K562 (cell line): ENCODE measurements at regions not wholly inside any gene's neighbourhood (a gene's known extent, or its start where the extent isn't known, plus 50 kb on each side); places are given as distances from the start of the nearest gene placed in this dataset.

Source experiments
- ARID2 ChIP-seq: fragments of 450-650 bp; IDR thresholded peaks from 2 replicates; pipeline ENCODE4 v1.6.1; 2017; ENCODE audit warnings: antibody characterized with exemption, mild to moderate bottlenecking
- BHLHE40 ChIP-seq: IDR thresholded peaks from 2 replicates; pipeline ENCODE4 v1.6.1; 2011; ENCODE audit warnings: low read length, improper control_type of control experiment
- C11orf30 ChIP-seq: fragments of 450-650 bp; IDR thresholded peaks from 2 replicates; pipeline ENCODE4 v1.6.1; 2016; ENCODE audit warnings: low read depth, mild to moderate bottlenecking
- KHSRP ChIP-seq: fragments of 450-650 bp; IDR thresholded peaks from 2 replicates; pipeline ENCODE4 v1.6.1; 2017
- KLF13 ChIP-seq: fragments of 450-650 bp; IDR thresholded peaks from 2 replicates; pipeline ENCODE4 v1.6.1; 2016; ENCODE audit warnings: missing genetic modification characterization, low read depth, mild to moderate bottlenecking, missing compliant biosample characterization, moderate library complexity, borderline replicate concordance
- LARP7 ChIP-seq: fragments of 450-650 bp; IDR thresholded peaks from 2 replicates; pipeline ENCODE4 v1.6.1; 2016
- NFE2L1 ChIP-seq: fragments of 450-650 bp; IDR thresholded peaks from 2 replicates; pipeline ENCODE4 v1.6.1; 2016; ENCODE audit warnings: missing genetic modification characterization, low read depth, mild to moderate bottlenecking, missing compliant biosample characterization, moderate library complexity, borderline replicate concordance
- THRAP3 ChIP-seq: fragments of 450-650 bp; IDR thresholded peaks from 2 replicates; pipeline ENCODE4 v1.6.1; 2016; ENCODE audit warnings: mild to moderate bottlenecking, inconsistent platforms, borderline replicate concordance
- TRIM28 ChIP-seq: fragments of 450-650 bp; IDR thresholded peaks from 2 replicates; pipeline ENCODE4 v1.6.1; 2017
- TF ChIP-seq, protein P1 (sequence below): fragments of 250-450 bp; sonication (Bioruptor Pico); IDR thresholded peaks from 2 replicates; pipeline ENCODE4 v1.4.0; 2020
- TF ChIP-seq, protein P2 (sequence below), 2 experiments: fragments of 200-800 bp in 1 of 2; sonication (Bioruptor generic) in 1 of 2; sonication (generic) in 1 of 2; formaldehyde crosslinking in 1 of 2; IDR thresholded peaks in 1 of 2; conservative IDR thresholded peaks in 1 of 2; 2 replicates each; pipeline versions ENCODE4 v1.5.0 to v1.6.1; 2016 to 2020; ENCODE audit warnings: missing compliant biosample characterization in 1 of 2, missing genetic modification characterization in 1 of 2, missing genetic modification reagents in 1 of 2
- TF ChIP-seq, protein P3 (sequence below): fragments of 450-650 bp; IDR thresholded peaks from 2 replicates; pipeline ENCODE4 v1.6.1; 2014; ENCODE audit warnings: low read depth, mild to moderate bottlenecking, moderate library complexity, borderline replicate concordance
- TF ChIP-seq, protein P4 (sequence below), 2 experiments: fragments of 450-650 bp; IDR thresholded peaks; 2 replicates each; pipeline ENCODE4 v1.6.1; 2016

DNA sequence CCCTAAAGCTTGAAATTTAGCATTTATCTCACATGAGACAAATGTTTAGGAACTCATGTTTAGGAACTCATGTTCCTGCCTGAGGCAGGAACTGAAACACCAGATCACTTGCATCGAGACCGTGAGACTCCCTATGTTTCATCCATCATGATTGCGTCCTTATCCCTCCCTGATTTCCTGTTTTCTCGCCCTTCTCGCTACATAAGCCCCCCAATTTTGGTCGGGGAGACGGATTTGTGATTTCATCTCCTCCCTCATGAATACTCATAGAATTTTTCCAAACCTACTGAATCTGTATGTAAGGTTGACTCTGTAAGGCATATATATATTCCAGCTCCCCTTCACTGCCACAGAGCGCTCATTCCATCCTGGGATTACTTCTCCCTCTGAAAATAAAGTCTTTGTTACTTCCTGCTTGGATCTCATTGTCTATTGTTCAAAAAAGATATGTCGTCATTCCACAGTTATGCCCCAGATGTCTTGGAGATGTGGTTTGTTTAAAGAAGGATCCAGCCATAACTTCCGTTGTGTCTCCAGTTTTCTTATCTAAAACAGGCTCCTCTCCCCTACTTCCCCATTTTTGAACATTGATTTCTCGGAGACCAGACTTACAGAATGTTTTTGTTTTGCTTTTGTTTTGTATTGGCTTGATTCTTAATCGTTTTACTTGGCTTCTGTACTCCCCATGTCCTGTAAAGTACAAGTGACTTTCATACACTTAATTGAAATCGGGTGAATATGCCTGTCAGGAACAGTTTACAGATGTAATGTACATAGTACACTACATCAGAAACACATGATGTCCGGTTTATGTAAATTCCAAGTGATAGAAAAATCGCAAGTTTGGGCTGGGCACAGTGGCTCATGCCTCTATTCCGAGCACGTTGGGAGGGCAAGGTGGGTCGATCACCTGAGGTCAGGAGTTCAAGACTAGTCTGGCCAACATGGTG lies 118.7 kb downstream of the HFE start (continued):
- TF ChIP-seq, protein P1, sequence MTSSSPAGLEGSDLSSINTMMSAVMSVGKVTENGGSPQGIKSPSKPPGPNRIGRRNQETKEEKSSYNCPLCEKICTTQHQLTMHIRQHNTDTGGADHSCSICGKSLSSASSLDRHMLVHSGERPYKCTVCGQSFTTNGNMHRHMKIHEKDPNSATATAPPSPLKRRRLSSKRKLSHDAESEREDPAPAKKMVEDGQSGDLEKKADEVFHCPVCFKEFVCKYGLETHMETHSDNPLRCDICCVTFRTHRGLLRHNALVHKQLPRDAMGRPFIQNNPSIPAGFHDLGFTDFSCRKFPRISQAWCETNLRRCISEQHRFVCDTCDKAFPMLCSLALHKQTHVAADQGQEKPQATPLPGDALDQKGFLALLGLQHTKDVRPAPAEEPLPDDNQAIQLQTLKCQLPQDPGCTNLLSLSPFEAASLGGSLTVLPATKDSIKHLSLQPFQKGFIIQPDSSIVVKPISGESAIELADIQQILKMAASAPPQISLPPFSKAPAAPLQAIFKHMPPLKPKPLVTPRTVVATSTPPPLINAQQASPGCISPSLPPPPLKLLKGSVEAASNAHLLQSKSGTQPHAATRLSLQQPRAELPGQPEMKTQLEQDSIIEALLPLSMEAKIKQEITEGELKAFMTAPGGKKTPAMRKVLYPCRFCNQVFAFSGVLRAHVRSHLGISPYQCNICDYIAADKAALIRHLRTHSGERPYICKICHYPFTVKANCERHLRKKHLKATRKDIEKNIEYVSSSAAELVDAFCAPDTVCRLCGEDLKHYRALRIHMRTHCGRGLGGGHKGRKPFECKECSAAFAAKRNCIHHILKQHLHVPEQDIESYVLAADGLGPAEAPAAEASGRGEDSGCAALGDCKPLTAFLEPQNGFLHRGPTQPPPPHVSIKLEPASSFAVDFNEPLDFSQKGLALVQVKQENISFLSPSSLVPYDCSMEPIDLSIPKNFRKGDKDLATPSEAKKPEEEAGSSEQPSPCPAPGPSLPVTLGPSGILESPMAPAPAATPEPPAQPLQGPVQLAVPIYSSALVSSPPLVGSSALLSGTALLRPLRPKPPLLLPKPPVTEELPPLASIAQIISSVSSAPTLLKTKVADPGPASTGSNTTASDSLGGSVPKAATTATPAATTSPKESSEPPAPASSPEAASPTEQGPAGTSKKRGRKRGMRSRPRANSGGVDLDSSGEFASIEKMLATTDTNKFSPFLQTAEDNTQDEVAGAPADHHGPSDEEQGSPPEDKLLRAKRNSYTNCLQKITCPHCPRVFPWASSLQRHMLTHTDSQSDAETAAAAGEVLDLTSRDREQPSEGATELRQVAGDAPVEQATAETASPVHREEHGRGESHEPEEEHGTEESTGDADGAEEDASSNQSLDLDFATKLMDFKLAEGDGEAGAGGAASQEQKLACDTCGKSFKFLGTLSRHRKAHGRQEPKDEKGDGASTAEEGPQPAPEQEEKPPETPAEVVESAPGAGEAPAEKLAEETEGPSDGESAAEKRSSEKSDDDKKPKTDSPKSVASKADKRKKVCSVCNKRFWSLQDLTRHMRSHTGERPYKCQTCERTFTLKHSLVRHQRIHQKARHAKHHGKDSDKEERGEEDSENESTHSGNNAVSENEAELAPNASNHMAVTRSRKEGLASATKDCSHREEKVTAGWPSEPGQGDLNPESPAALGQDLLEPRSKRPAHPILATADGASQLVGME (CRISPR knock-in tag) = 0 out of 2 replicates have a peak, but pooled peaks have one; percentile 22
- TF ChIP-seq NFE2L1 (no peak), KLF13 (no peak), TRIM28 (no peak), LARP7 (peak; percentile 75; the same call in 1 of the 2 replicates), ARID2 (no peak), KHSRP (peak; percentile 10), BHLHE40 (no peak), C11orf30 (no peak), THRAP3 (0 out of 2 replicates have a peak, but pooled peaks have one; percentile 3)
- TF ChIP-seq, protein P2, sequence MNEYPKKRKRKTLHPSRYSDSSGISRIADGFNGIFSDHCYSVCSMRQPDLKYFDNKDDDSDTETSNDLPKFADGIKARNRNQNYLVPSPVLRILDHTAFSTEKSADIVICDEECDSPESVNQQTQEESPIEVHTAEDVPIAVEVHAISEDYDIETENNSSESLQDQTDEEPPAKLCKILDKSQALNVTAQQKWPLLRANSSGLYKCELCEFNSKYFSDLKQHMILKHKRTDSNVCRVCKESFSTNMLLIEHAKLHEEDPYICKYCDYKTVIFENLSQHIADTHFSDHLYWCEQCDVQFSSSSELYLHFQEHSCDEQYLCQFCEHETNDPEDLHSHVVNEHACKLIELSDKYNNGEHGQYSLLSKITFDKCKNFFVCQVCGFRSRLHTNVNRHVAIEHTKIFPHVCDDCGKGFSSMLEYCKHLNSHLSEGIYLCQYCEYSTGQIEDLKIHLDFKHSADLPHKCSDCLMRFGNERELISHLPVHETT (CRISPR knock-in tag; conservative IDR thresholded peaks at IDR 0.05 in 1 of 2, IDR thresholded peaks at IDR 0.05 in 1 of 2) = peak in 1 of 2 experiments; percentile 78; a peak in 2 of 4 replicates
- TF ChIP-seq, protein P3, sequence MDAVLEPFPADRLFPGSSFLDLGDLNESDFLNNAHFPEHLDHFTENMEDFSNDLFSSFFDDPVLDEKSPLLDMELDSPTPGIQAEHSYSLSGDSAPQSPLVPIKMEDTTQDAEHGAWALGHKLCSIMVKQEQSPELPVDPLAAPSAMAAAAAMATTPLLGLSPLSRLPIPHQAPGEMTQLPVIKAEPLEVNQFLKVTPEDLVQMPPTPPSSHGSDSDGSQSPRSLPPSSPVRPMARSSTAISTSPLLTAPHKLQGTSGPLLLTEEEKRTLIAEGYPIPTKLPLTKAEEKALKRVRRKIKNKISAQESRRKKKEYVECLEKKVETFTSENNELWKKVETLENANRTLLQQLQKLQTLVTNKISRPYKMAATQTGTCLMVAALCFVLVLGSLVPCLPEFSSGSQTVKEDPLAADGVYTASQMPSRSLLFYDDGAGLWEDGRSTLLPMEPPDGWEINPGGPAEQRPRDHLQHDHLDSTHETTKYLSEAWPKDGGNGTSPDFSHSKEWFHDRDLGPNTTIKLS = no peak
- TF ChIP-seq, protein P4, sequence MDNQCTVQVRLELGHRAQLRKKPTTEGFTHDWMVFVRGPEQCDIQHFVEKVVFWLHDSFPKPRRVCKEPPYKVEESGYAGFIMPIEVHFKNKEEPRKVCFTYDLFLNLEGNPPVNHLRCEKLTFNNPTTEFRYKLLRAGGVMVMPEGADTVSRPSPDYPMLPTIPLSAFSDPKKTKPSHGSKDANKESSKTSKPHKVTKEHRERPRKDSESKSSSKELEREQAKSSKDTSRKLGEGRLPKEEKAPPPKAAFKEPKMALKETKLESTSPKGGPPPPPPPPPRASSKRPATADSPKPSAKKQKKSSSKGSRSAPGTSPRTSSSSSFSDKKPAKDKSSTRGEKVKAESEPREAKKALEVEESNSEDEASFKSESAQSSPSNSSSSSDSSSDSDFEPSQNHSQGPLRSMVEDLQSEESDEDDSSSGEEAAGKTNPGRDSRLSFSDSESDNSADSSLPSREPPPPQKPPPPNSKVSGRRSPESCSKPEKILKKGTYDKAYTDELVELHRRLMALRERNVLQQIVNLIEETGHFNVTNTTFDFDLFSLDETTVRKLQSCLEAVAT (IDR thresholded peaks at IDR 0.05) = peak; percentile 77 to 92
